ENCODE measurements at regions not wholly inside any gene's neighbourhood (a gene's known extent, or its start where the extent isn't known, plus 50 kb on each side); places are given as distances from the start of the nearest gene placed in this dataset.

DNA sequence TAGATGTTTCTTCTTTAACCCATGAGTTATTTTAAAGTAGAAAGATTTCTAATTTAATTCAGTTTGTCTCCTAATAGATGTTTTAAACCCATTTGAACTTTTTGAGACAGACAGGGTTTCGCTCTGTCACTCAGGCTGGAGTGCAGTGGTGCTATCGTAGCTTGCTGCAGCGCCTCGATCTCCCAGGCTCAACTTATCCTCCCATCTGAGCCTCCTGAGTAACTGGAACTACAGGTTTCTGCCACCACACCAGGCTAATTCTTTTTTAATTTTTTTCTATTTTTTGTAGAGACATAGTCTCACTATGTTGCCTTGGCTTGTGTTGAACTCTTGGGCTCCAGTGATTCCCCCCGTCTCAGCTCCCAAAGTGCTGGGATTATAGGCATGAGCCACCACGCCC, 53.0 kb upstream of the RAB18 start:
- H3K4me3 ChIP-seq (ENCODE audit: low read depth, low read length): no peak overlapping the region
- in situ Hi-C loops (cut with HindIII; ENCODE audit: low sequenced_read_pairs): loop anchor here (5.0 kb wide), 1 partner anchor 86 kb away; no protein-coding TSS in a partner anchor
- TF ChIP-seq, protein P1, sequence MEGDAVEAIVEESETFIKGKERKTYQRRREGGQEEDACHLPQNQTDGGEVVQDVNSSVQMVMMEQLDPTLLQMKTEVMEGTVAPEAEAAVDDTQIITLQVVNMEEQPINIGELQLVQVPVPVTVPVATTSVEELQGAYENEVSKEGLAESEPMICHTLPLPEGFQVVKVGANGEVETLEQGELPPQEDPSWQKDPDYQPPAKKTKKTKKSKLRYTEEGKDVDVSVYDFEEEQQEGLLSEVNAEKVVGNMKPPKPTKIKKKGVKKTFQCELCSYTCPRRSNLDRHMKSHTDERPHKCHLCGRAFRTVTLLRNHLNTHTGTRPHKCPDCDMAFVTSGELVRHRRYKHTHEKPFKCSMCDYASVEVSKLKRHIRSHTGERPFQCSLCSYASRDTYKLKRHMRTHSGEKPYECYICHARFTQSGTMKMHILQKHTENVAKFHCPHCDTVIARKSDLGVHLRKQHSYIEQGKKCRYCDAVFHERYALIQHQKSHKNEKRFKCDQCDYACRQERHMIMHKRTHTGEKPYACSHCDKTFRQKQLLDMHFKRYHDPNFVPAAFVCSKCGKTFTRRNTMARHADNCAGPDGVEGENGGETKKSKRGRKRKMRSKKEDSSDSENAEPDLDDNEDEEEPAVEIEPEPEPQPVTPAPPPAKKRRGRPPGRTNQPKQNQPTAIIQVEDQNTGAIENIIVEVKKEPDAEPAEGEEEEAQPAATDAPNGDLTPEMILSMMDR (IDR thresholded peaks at IDR 0.05; ENCODE audit: low read depth, low read length, missing control alignments): no peak
- no peak for DNase-seq (ENCODE audit: low read depth)

DNA sequence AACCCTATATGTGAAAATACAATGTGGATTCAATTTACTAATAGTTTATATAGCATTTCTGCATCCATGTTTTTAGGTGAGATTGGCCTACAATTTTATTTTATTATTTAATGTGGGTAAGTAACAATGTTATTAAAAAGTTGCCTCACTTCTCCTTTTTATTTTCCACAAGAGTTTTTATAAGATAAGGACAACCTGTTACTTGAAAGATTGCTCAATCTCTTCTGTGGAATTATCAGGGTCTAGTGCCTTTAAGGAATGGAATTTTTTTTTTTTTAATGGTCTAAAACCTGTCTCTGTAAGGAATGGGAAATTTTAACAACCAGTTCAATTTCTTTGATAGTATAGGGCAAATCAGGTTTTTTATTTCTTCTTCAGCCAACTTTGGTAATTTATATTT, 53.9 kb upstream of the RAB18 start:
- in situ Hi-C loops (cut with HindIII; ENCODE audit: low sequenced_read_pairs): loop anchor here (5.0 kb wide), 1 partner anchor 87 kb away; no protein-coding TSS in a partner anchor

DNA sequence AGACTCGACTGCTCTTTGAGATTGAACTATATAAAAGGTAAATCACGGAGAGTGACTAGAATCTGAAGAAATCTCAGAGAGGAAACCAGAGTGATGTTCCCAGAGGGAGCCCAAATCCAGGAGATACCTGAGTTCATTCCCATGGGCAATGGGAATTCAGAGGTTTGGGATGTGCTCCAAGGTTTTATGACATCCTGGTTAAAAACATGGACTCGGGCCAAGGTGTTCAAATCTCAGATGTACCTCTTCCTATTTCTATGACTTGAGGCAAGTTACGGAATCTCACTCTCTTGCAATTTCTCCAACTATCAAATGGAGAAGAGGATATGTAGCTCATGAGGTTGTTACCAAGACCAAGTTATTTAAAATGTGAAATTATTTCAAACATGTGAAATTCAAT, 54.5 kb upstream of the RAB18 start:
- DNase-seq (ENCODE audit: low read depth): no peak
- in situ Hi-C loops (cut with HindIII; ENCODE audit: low sequenced_read_pairs): no loop called here
- TF ChIP-seq, protein P1 (IDR thresholded peaks at IDR 0.05; ENCODE audit: low read depth, low read length, missing control alignments): no peak
- no peak overlapping the region for H3K4me3 ChIP-seq (ENCODE audit: low read depth, low read length)

More for the DNA sequence above, 53.9 kb upstream of the RAB18 start:
- H3K4me3 ChIP-seq (ENCODE audit: low read depth, low read length): no peak overlapping the region
- TF ChIP-seq, protein P1 (IDR thresholded peaks at IDR 0.05; ENCODE audit: low read depth, low read length, missing control alignments): no peak
- no peak for DNase-seq (ENCODE audit: low read depth)

DNA sequence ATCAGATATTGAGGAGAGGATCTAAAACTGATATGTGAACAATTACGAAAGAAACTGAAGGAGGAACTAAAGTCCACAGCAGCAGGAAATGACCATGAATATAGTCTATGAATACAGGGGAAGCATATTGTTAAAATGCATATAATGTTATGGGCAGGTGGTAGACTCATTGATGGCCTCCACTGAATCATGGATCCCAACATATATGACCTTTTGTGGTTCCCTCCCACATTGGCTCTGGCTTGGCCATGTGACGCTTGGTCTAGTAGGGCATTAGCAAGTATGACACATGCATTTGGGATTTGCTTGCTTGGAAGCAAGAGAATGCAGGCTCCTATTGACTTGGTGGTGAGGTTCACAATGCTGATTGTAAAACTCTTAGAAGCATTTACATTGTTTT, 55.2 kb upstream of the RAB18 start:
- DNase-seq (ENCODE audit: low read depth): no peak
- in situ Hi-C loops (cut with HindIII; ENCODE audit: low sequenced_read_pairs): no loop called here
- no peak overlapping the region for H3K4me3 ChIP-seq (ENCODE audit: low read depth, low read length)
- TF ChIP-seq, protein P1 (IDR thresholded peaks at IDR 0.05; ENCODE audit: low read depth, low read length, missing control alignments): no peak

DNA sequence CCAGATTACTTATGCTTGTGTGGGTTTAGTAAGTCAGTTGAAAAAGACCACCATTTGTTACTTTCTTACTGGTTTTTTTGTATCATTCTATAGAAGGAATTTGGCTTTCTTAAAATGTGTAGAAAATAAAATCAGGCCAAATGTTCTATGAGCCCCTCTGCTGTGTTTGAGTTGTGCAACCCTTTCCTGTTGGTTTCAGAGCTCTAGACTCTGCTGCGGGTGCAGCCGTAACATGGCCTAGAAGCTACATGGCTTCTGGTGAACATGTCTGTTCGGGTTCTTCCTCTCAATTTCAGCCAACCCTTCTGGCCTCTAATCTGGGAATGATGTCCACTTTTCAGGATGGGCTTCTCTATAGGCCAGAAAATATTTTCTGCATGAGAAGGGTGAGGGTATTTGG, 56.6 kb upstream of the RAB18 start:
- no peak overlapping the region for H3K4me3 ChIP-seq (ENCODE audit: low read depth, low read length)
- TF ChIP-seq, protein P1 (IDR thresholded peaks at IDR 0.05; ENCODE audit: low read depth, low read length, missing control alignments): no peak
- in situ Hi-C loops (cut with HindIII; ENCODE audit: low sequenced_read_pairs): no loop called here
- DNase-seq (ENCODE audit: low read depth): no peak

DNA sequence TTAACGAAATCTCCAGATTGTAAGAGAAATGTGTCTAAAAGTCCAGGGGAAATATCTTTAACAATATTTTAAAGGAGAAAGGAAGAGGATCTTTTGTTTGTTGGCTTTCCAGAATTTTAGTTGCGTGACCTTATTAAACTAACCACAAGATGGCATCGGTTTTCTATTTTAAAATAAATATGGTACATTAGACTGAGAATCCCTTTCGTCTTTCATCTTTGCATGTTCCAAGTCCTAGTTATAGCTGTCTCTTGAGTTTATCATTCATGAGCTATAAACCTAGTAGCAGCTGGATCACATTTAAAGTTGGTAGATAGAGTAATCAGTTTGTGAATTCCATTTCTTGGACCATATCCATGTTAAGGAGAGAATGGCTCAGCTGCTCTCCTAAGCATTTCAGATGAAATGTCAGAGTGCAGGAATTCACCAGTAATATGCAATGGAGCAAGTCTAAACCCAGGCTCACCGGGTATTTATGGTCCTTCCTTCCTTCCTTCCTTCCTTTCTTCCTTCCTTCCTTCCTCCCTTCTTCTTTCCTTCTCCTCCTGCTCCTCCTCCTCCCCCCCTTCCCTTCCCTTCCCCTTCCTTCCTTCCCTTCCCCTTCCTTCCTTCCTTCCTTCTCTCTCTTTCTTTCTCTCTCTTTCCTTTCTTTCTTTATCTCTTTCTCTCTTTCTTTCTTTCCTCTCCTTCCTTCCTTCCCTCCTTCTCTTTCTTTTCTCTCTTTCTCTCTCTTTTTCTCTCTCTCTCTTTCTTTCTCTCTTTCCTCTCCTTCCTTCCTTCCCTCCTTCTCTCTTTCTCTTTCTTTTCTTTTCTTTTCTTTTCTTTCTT, 57.8 kb upstream of the RAB18 start:
- no peak for DNase-seq (ENCODE audit: low read depth)
- TF ChIP-seq, protein P1 (IDR thresholded peaks at IDR 0.05; ENCODE audit: low read depth, low read length, missing control alignments): no peak
- H3K4me3 ChIP-seq (ENCODE audit: low read depth, low read length): no peak overlapping the region
- in situ Hi-C loops (cut with HindIII; ENCODE audit: low sequenced_read_pairs): no loop called here

Data from astrocyte of the cerebellum (primary cell).